ENCODE measurements at regions not wholly inside any gene's neighbourhood (a gene's known extent, or its start where the extent isn't known, plus 50 kb on each side); places are given as distances from the start of the nearest gene placed in this dataset.

DNA sequence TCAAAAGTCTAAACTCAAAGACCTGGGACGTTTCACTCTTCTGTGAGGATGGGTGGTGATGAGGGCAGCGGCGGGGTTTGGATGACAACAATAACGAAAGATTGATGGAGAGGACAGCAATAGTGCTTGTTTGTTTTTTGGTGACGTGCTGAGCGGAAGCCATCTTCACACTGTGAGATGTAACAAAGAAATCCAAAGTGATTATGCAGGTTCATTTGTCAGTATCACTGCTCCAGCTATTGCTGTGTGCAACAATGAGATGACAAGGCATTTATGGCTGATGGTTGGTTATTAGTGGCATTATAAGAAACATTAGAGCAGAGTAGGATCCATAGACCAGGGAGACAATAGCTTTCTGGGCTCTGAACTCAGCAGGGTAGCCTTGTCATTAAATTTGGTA is 306.7 kb downstream of the RNF144B start:
- TF ChIP-seq, protein P1, sequence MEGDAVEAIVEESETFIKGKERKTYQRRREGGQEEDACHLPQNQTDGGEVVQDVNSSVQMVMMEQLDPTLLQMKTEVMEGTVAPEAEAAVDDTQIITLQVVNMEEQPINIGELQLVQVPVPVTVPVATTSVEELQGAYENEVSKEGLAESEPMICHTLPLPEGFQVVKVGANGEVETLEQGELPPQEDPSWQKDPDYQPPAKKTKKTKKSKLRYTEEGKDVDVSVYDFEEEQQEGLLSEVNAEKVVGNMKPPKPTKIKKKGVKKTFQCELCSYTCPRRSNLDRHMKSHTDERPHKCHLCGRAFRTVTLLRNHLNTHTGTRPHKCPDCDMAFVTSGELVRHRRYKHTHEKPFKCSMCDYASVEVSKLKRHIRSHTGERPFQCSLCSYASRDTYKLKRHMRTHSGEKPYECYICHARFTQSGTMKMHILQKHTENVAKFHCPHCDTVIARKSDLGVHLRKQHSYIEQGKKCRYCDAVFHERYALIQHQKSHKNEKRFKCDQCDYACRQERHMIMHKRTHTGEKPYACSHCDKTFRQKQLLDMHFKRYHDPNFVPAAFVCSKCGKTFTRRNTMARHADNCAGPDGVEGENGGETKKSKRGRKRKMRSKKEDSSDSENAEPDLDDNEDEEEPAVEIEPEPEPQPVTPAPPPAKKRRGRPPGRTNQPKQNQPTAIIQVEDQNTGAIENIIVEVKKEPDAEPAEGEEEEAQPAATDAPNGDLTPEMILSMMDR (IDR thresholded peaks at IDR 0.05) = no peak

GRCh38 chr6:18703546-18703945 is 316.4 kb downstream of the RNF144B start:
- TF ChIP-seq, protein P1 (IDR thresholded peaks at IDR 0.05) = no peak

- TF ChIP-seq, protein P1 (IDR thresholded peaks at IDR 0.05) = no peak
Measured at GRCh38 chr6:18707714-18708439, 320.7 kb downstream of the RNF144B start.

GRCh38 chr6:18712595-18712994 is 325.4 kb downstream of the RNF144B start:
- TF ChIP-seq, protein P1 (IDR thresholded peaks at IDR 0.05) = no peak

GRCh38 chr6:18720075-18720474 is 332.9 kb downstream of the RNF144B start:
- TF ChIP-seq, protein P1 (IDR thresholded peaks at IDR 0.05) = no peak

- TF ChIP-seq, protein P1 (IDR thresholded peaks at IDR 0.05) = no peak
Measured at GRCh38 chr6:18724056-18724455, 336.9 kb downstream of the RNF144B start.

GRCh38 chr6:18725449-18725848 is 338.3 kb downstream of the RNF144B start:
- TF ChIP-seq, protein P1 (IDR thresholded peaks at IDR 0.05) = no peak
